Smooth muscle cell (in vitro differentiated cells): ENCODE measurements at regions not wholly inside any gene's neighbourhood (a gene's known extent, or its start where the extent isn't known, plus 50 kb on each side); places are given as distances from the start of the nearest gene placed in this dataset.

Experiments used
- DNase-seq: peaks from one replicate; lab custom pipeline; 2025; ENCODE audit not compliant: unreplicated experiment; lab: John Stamatoyannopoulos, UW
- H2AFZ ChIP-seq: fragments of 200-600 bp; sonication (generic); 2 replicates; pipeline ENCODE4 v1.6.0; 2016; ENCODE audit warnings: antibody characterized with exemption, low read depth, mild to moderate bottlenecking
- H3F3A ChIP-seq: fragments of 200-600 bp; sonication (generic); 2 replicates; pipeline ENCODE4 v1.6.0; 2017; ENCODE audit warnings: antibody characterized with exemption, low read depth
- H3K27ac ChIP-seq: fragments of 200-600 bp; sonication (generic); 2 replicates; pipeline ENCODE4 v1.5.1; 2016; ENCODE audit warnings: low read depth, mild to moderate bottlenecking
- H3K27me3 ChIP-seq: fragments of 200-600 bp; sonication (generic); 2 replicates; pipeline ENCODE4 v1.6.1; 2016; ENCODE audit warnings: low read depth, mild to moderate bottlenecking
- H3K36me3 ChIP-seq: fragments of 200-600 bp; sonication (generic); 2 replicates; pipeline ENCODE4 v1.5.1; 2016; ENCODE audit warnings: low read depth
- H3K4me1 ChIP-seq: fragments of 200-600 bp; sonication (generic); 2 replicates; pipeline ENCODE4 v1.5.1; 2016; ENCODE audit warnings: low read depth
- H3K4me2 ChIP-seq: fragments of 200-600 bp; sonication (generic); 2 replicates; pipeline ENCODE4 v1.6.0; 2016; ENCODE audit warnings: mild to moderate bottlenecking
- H3K4me3 ChIP-seq: fragments of 200-600 bp; sonication (generic); 2 replicates; pipeline ENCODE4 v1.5.1; 2016; ENCODE audit warnings: mild to moderate bottlenecking
- H3K79me2 ChIP-seq: fragments of 200-600 bp; sonication (generic); 2 replicates; pipeline ENCODE4 v1.6.0; 2016; ENCODE audit warnings: low read depth, mild to moderate bottlenecking
- H3K9ac ChIP-seq: fragments of 200-600 bp; sonication (generic); 2 replicates; pipeline ENCODE4 v1.6.0; 2016; ENCODE audit warnings: low read depth
- H3K9me3 ChIP-seq: fragments of 200-600 bp; sonication (generic); replicated peaks from 2 replicates; pipeline ENCODE4 v1.5.1; 2016; ENCODE audit warnings: low read depth
- H4K20me1 ChIP-seq: fragments of 200-600 bp; sonication (generic); 2 replicates; pipeline ENCODE4 v1.6.0; 2016; ENCODE audit warnings: low read depth
- WGBS: methylation state at CpG from one replicate; pipeline ENCODE4 v1.1.7; 2016; ENCODE audit warnings: low lambda C conversion rate; 5-methylcytosine and 5-hydroxymethylcytosine counted together
- TF ChIP-seq, protein P1 (sequence below): fragments of 200-600 bp; sonication (generic); IDR thresholded peaks from 2 replicates; pipeline ENCODE4 v1.5.1; 2017; ENCODE audit warnings: borderline replicate concordance, mild to moderate bottlenecking, antibody characterized with exemption; ENCODE audit not compliant: insufficient read depth, poor library complexity, severe bottlenecking

DNA sequence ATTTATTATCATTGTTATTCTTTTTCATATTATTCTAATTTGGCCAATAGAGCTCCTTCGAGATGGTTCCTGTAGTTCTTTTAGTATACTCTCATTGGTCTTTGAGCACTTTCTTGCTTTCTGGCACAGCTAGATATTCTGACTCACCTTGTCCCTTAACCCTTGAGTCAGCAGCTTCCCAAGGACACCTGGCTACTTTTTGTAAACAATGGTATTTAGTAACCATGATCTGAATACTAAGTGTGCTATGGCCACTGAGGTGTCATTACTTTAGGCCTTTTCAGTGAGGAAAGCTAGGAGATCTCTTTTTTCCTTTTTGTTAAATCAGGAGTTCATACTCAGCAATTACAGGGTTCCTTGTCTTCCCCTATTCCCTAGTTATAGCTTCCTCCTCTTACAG, 126.5 kb upstream of the CITED2 start:
- WGBS: 100% methylated on average over 1 of the region's 1 CpG
- no peak for DNase-seq

DNA sequence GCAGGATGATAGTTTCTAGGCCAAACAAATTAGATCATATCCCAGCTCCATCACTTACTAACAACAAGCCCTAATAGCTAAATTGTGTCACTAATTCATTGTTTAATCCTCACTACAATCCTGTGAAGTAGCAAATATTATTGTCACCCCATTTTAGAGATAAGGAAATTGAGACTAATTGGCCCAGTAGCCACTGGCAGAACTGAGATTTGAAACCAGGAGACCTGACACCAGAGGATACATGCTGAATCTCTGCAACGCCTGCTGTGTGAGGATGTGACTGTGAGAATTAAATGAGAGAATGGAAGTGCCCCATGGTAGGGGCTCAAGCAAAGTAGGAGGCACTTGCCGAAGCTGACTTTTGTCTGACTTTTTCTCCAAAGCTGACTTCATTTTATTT, 124.3 kb upstream of the CITED2 start:
- Histone ChIP-seq H3K9ac (no peak overlapping the region), H3K4me3 (no peak overlapping the region), H3F3A (no peaks in the 10 kb centered on the region), H3K36me3 (no peaks in the 10 kb centered on the region), H3K9me3 (no peaks in the 10 kb centered on the region), H3K27ac (no peak overlapping the region), H4K20me1 (no peaks in the 10 kb centered on the region), H3K79me2 (no peaks in the 10 kb centered on the region), H2AFZ (no peak overlapping the region), H3K4me2 (no peak overlapping the region), H3K4me1 (no peaks in the 10 kb centered on the region), H3K27me3 (no peaks in the 10 kb centered on the region)
- no peak for DNase-seq
- TF ChIP-seq, protein P1, sequence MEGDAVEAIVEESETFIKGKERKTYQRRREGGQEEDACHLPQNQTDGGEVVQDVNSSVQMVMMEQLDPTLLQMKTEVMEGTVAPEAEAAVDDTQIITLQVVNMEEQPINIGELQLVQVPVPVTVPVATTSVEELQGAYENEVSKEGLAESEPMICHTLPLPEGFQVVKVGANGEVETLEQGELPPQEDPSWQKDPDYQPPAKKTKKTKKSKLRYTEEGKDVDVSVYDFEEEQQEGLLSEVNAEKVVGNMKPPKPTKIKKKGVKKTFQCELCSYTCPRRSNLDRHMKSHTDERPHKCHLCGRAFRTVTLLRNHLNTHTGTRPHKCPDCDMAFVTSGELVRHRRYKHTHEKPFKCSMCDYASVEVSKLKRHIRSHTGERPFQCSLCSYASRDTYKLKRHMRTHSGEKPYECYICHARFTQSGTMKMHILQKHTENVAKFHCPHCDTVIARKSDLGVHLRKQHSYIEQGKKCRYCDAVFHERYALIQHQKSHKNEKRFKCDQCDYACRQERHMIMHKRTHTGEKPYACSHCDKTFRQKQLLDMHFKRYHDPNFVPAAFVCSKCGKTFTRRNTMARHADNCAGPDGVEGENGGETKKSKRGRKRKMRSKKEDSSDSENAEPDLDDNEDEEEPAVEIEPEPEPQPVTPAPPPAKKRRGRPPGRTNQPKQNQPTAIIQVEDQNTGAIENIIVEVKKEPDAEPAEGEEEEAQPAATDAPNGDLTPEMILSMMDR: no peak
- WGBS: 85% methylated on average over 2 of the region's 2 CpGs

More for the DNA sequence above, 126.5 kb upstream of the CITED2 start:
- Histone ChIP-seq H3K27me3 (no peaks in the 10 kb centered on the region), H2AFZ (no peak overlapping the region), H3K4me3 (no peak overlapping the region), H3K36me3 (no peaks in the 10 kb centered on the region), H4K20me1 (no peaks in the 10 kb centered on the region), H3F3A (no peaks in the 10 kb centered on the region), H3K4me2 (no peak overlapping the region), H3K27ac (no peak overlapping the region), H3K9me3 (no peaks in the 10 kb centered on the region), H3K79me2 (no peaks in the 10 kb centered on the region), H3K9ac (no peak overlapping the region), H3K4me1 (no peaks in the 10 kb centered on the region)
- TF ChIP-seq, protein P1: no peak

DNA sequence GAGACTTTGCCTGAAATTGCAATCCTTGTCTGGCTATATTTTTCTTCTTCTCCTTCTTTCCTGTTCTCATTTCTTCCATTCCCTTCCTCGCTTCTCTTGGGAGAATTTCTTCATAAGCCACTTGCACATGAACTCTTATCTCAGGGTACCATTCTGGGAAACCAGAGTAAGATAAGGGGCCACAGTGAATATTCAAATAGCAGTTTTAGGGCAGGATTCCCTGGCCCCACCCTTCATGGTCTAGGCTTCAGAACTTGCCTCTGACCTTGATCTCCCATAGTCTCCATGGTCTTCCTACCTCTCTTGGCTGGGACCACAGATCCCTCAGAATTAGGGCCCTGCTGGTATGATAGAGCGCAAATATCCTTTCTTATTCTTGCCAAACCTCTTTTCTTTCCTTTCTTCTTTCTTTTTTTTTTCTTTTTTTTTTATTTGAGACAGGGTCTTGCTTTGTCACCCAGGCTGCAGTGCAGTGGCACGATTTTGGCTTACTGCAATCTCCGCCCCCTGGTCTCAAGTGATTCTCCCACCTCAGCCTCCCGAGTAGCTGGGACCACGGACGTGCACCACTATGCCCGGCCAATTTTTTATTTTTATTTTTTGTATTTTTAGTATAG, 123.0 kb upstream of the CITED2 start:
- Histone ChIP-seq H3K27me3 (no peaks in the 10 kb centered on the region), H3K27ac (no peak overlapping the region), H3K4me1 (no peaks in the 10 kb centered on the region), H3K4me2 (no peak overlapping the region), H3F3A (no peaks in the 10 kb centered on the region), H3K36me3 (no peaks in the 10 kb centered on the region), H3K4me3 (no peak overlapping the region), H4K20me1 (no peaks in the 10 kb centered on the region), H3K9me3 (no peaks in the 10 kb centered on the region), H2AFZ (no peak overlapping the region), H3K9ac (no peak overlapping the region), H3K79me2 (no peaks in the 10 kb centered on the region)
- DNase-seq: no peak
- TF ChIP-seq, protein P1: no peak
- WGBS: 93% methylated on average over 8 of the region's 8 CpGs

DNA sequence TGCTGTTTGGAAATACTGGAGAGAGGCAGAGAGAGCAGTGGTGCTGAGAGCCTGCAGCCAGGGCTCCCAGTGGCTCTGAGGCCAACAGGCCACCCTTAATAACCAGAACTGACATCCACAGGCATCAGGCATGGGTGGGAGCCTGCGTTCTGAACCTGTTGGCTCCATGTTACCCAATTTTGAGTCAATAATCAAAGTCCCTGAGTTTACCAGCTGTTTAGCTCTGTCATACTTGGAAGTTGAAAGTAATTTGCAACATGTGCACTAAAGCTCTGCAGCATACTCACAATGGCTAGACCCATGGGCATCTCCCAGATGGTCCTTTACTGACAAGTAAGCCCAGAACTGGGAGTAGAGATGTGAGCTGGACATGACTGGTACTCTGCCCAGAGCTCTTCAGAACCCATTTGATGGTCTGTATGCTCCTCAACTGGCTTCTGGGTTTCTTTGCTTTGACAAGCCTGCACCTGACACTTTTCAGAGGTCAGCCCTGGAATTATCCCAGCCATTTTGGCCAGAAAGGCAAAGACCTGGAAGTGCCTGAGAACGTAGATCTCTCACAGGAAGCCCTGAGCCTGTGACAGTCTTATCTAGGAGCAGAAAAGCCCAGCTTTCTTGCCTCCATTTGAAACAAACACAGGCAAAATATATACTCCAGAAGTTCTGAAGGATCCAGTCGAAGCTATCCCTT, 122.4 kb upstream of the CITED2 start:
- Histone ChIP-seq H3K4me3 (no peak overlapping the region), H4K20me1 (no peaks in the 10 kb centered on the region), H3F3A (no peaks in the 10 kb centered on the region), H3K4me2 (no peak overlapping the region), H3K79me2 (no peaks in the 10 kb centered on the region), H3K4me1 (no peaks in the 10 kb centered on the region), H3K9me3 (no peaks in the 10 kb centered on the region), H2AFZ (no peak overlapping the region), H3K36me3 (no peaks in the 10 kb centered on the region), H3K27ac (no peak overlapping the region), H3K27me3 (no peaks in the 10 kb centered on the region), H3K9ac (no peak overlapping the region)
- 88% methylated on average over 3 of the region's 3 CpGs for WGBS
- no peak for DNase-seq
- TF ChIP-seq, protein P1: no peak
